ENCODE measurements at regions not wholly inside any gene's neighbourhood (a gene's known extent, or its start where the extent isn't known, plus 50 kb on each side); places are given as distances from the start of the nearest gene placed in this dataset.
"Not testable (repeated sequence)": the region's sequence is repeated elsewhere in the genome, so short reads cannot be mapped to it uniquely, and the experiment has no call there.

- Histone ChIP-seq H3K36me3 (ENCODE audit: control insufficient read depth in 4 of 4, insufficient read depth in 4 of 4, low read length in 3 of 4) (no peaks in the 10 kb centered on the region), H3K4me1 (ENCODE audit: control extremely low read depth in 1 of 4, control insufficient read depth in 4 of 4, insufficient read depth in 4 of 4, low read length in 3 of 4) (peaks cover 0 to 1% (median 0%) of the 10 kb centered on the region in 4 experiments), H3K9me3 (ENCODE audit: control extremely low read depth in 1 of 5, control insufficient read depth in 4 of 5, insufficient read depth in 2 of 5, low read depth in 1 of 5, low read length in 4 of 5) (peaks cover 0 to 4% (median 0%) of the 10 kb centered on the region in 5 experiments), H3K27ac (ENCODE audit: insufficient read depth in 1 of 2, low read depth in 1 of 2, low read length in 2 of 2, poor library complexity in 1 of 2, severe bottlenecking in 2 of 2) (no peak overlapping the region), H3K4me3 (ENCODE audit: control insufficient read depth in 1 of 7, extremely low read depth in 1 of 7, insufficient read depth in 4 of 7, low read depth in 2 of 7, low read length in 6 of 7) (no peak overlapping the region), H3K27me3 (replicated peaks in 2 of 5; ENCODE audit: control insufficient read depth in 4 of 5, insufficient read depth in 5 of 5, low read length in 4 of 5) (peaks cover 7 to 99% (median 52%) of the 10 kb centered on the region in 5 experiments)
- POLR2A ChIA-PET: no interaction called here
- WGBS (ENCODE audit: insufficient coverage): 91% methylated on average over 4 of the region's 7 CpGs
- no peak for DNase-seq
- CTCF ChIA-PET: no interaction called here
Observed at GRCh38 chr16:86346034-86346433, 164.3 kb upstream of the FOXF1 start.

DNA sequence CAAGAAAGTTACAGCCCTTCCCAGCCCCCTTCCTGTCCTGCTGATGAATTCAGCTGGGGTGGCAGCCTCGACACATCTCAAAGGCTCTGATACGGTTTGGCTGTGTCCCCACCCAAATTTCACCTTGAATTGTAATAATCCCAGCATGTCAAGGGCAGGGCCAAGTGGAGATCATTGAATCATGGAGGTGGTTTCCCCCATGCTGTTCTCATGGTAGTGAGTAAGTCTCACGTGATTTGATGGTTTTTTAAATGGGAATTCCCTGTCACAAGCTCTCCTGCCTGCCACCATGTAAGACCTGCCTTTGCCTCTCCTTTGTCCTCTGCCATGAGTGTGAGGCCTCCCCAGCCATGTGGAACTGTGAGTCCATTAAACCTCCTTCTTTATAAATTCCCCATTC is 163.2 kb upstream of the FOXF1 start:
- H3K9me3 ChIP-seq (ENCODE audit: control extremely low read depth in 1 of 5, control insufficient read depth in 4 of 5, insufficient read depth in 2 of 5, low read depth in 1 of 5, low read length in 4 of 5): peaks cover 0 to 4% (median 0%) of the 10 kb centered on the region in 5 experiments
- H3K27ac ChIP-seq (ENCODE audit: insufficient read depth in 1 of 2, low read depth in 1 of 2, low read length in 2 of 2, poor library complexity in 1 of 2, severe bottlenecking in 2 of 2): no peak overlapping the region
- no peaks in the 10 kb centered on the region for H3K4me1 ChIP-seq (ENCODE audit: control extremely low read depth in 1 of 4, control insufficient read depth in 4 of 4, insufficient read depth in 4 of 4, low read length in 3 of 4)
- ChIA-PET CTCF (interaction anchor here (0.9 kb wide), 1 partner anchor 171 kb away, joined by 3 read pairs; no protein-coding TSS in a partner anchor), POLR2A (interaction anchor here (0.8 kb wide), 1 partner anchor 13 kb away, joined by 3 read pairs; no protein-coding TSS in a partner anchor)
- no peak overlapping the region for H3K4me3 ChIP-seq (ENCODE audit: control insufficient read depth in 1 of 7, extremely low read depth in 1 of 7, insufficient read depth in 4 of 7, low read depth in 2 of 7, low read length in 6 of 7)
- 83% methylated on average over 2 of the region's 3 CpGs for WGBS (ENCODE audit: insufficient coverage)
- no peak for DNase-seq
- H3K36me3 ChIP-seq (ENCODE audit: control insufficient read depth in 4 of 4, insufficient read depth in 4 of 4, low read length in 3 of 4): no peaks in the 10 kb centered on the region
- peaks cover 7 to 99% (median 47%) of the 10 kb centered on the region in 5 experiments for H3K27me3 ChIP-seq (replicated peaks in 2 of 5; ENCODE audit: control insufficient read depth in 4 of 5, insufficient read depth in 5 of 5, low read length in 4 of 5)

- ChIA-PET CTCF (no interaction called here), POLR2A (no interaction called here)
- no peaks in the 10 kb centered on the region for H3K4me1 ChIP-seq (ENCODE audit: control extremely low read depth in 1 of 4, control insufficient read depth in 4 of 4, insufficient read depth in 4 of 4, low read length in 3 of 4)
- no peak overlapping the region for H3K4me3 ChIP-seq (ENCODE audit: control insufficient read depth in 1 of 7, extremely low read depth in 1 of 7, insufficient read depth in 4 of 7, low read depth in 2 of 7, low read length in 6 of 7)
- peaks cover 0 to 4% (median 0%) of the 10 kb centered on the region in 5 experiments for H3K9me3 ChIP-seq (ENCODE audit: control extremely low read depth in 1 of 5, control insufficient read depth in 4 of 5, insufficient read depth in 2 of 5, low read depth in 1 of 5, low read length in 4 of 5)
- peaks cover 7 to 93% (median 40%) of the 10 kb centered on the region in 5 experiments for H3K27me3 ChIP-seq (replicated peaks in 2 of 5; ENCODE audit: control insufficient read depth in 4 of 5, insufficient read depth in 5 of 5, low read length in 4 of 5)
- 69% methylated on average over 10 of the region's 11 CpGs for WGBS (ENCODE audit: insufficient coverage)
- no peak for DNase-seq
- no peak overlapping the region for H3K27ac ChIP-seq (ENCODE audit: insufficient read depth in 1 of 2, low read depth in 1 of 2, low read length in 2 of 2, poor library complexity in 1 of 2, severe bottlenecking in 2 of 2)
- no peaks in the 10 kb centered on the region for H3K36me3 ChIP-seq (ENCODE audit: control insufficient read depth in 4 of 4, insufficient read depth in 4 of 4, low read length in 3 of 4)
Observed at GRCh38 chr16:86347916-86348555, 162.3 kb upstream of the FOXF1 start.

DNA sequence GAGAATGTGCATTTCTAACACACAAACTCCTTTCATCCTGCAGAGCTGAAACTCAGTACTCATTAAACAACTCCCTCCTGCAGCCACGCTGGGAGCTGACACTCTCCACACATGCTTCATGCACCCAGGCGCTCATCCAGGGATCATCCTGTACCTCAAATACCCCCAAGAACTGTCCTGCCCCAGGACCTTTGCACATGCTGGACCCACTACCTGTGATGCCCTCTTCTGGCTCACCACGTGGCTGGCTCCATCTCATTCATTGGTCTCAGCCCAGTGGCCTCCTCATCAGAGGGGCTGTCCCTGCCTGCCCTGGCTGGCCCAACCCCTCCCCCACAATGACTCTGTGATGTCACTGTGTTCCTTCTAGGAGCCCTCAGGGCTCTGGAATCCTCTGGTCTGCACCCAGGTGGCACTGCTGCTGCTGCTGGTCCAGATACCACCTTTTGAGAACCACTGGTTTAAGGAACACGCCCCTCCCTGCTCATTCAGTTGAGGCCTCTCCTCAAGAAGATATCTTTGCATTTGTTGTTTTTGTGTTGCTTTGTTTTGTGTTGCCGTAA is 160.9 kb upstream of the FOXF1 start:
- Histone ChIP-seq H3K4me1 (ENCODE audit: control extremely low read depth in 1 of 4, control insufficient read depth in 4 of 4, insufficient read depth in 4 of 4, low read length in 3 of 4) (no peaks in the 10 kb centered on the region), H3K27me3 (replicated peaks in 2 of 5; ENCODE audit: control insufficient read depth in 4 of 5, insufficient read depth in 5 of 5, low read length in 4 of 5) (peaks cover 7 to 92% (median 30%) of the 10 kb centered on the region in 5 experiments), H3K36me3 (ENCODE audit: control insufficient read depth in 4 of 4, insufficient read depth in 4 of 4, low read length in 3 of 4) (no peaks in the 10 kb centered on the region), H3K27ac (ENCODE audit: insufficient read depth in 1 of 2, low read depth in 1 of 2, low read length in 2 of 2, poor library complexity in 1 of 2, severe bottlenecking in 2 of 2) (no peak overlapping the region), H3K9me3 (ENCODE audit: control extremely low read depth in 1 of 5, control insufficient read depth in 4 of 5, insufficient read depth in 2 of 5, low read depth in 1 of 5, low read length in 4 of 5) (peaks cover 0 to 4% (median 0%) of the 10 kb centered on the region in 5 experiments), H3K4me3 (ENCODE audit: control insufficient read depth in 1 of 7, extremely low read depth in 1 of 7, insufficient read depth in 4 of 7, low read depth in 2 of 7, low read length in 6 of 7) (no peak overlapping the region)
- no peak for DNase-seq
- ChIA-PET POLR2A (no interaction called here), CTCF (interaction anchor here (1.0 kb wide), 1 partner anchor 168 kb away, joined by 3 read pairs; no protein-coding TSS in a partner anchor)
- WGBS (ENCODE audit: insufficient coverage): 84% methylated on average over 5 of the region's 5 CpGs

GRCh38 chr16:86350289-86350688 is 160.0 kb upstream of the FOXF1 start:
- Histone ChIP-seq H3K36me3 (ENCODE audit: control insufficient read depth in 4 of 4, insufficient read depth in 4 of 4, low read length in 3 of 4) (no peaks in the 10 kb centered on the region), H3K9me3 (ENCODE audit: control extremely low read depth in 1 of 5, control insufficient read depth in 4 of 5, insufficient read depth in 2 of 5, low read depth in 1 of 5, low read length in 4 of 5) (peaks cover 0 to 5% (median 0%) of the 10 kb centered on the region in 5 experiments), H3K27ac (ENCODE audit: insufficient read depth in 1 of 2, low read depth in 1 of 2, low read length in 2 of 2, poor library complexity in 1 of 2, severe bottlenecking in 2 of 2) (no peak overlapping the region), H3K4me1 (ENCODE audit: control extremely low read depth in 1 of 4, control insufficient read depth in 4 of 4, insufficient read depth in 4 of 4, low read length in 3 of 4) (no peaks in the 10 kb centered on the region), H3K4me3 (ENCODE audit: control insufficient read depth in 1 of 7, extremely low read depth in 1 of 7, insufficient read depth in 4 of 7, low read depth in 2 of 7, low read length in 6 of 7) (no peak overlapping the region), H3K27me3 (replicated peaks in 2 of 5; ENCODE audit: control insufficient read depth in 4 of 5, insufficient read depth in 5 of 5, low read length in 4 of 5) (peaks cover 7 to 92% (median 24%) of the 10 kb centered on the region in 5 experiments)
- no peak for DNase-seq
- ChIA-PET POLR2A (no interaction called here), CTCF (interaction anchor here (1.0 kb wide), 1 partner anchor 168 kb away, joined by 3 read pairs; no protein-coding TSS in a partner anchor)
- no CpG with 5 or more reads among the region's 5 CpGs for WGBS (ENCODE audit: insufficient coverage)

DNA sequence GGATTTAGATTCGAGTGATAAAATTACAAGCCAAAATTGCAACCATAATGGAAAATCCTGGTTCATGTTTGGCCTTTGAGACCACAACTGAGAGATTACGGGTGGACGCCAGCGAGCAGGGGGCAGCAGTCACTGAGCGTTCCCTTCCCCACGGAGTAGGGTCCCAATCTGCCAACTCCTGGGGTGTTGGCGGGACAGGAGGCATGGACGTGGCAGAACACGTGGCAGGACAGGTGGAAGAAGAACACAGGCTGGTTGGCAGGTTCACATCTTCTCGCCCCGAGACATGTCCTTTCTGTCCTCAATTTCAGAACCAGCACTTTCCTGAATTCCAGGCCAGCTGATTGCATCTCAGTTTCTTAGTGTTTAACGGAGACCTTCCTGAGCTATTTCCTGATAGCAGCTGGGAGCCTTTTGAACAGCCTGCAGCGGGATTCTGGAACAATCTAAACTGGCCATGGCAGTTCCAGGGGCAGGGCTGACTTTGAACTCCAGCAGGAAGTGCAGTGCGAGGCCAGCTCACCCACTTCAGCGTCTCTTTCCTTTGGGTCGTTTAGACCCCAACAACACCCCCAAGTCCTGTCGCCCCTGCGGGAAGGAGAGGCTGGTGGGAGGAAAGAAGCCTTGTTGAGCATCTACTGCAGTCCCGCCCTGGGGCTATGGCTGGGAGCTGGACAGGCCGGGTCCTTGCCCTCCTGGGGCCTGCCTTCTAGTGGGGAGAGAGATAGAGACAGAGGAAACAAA is 159.1 kb upstream of the FOXF1 start:
- DNase-seq: no peak
- WGBS (ENCODE audit: insufficient coverage): 74% methylated on average over 14 of the region's 20 CpGs
- H3K27me3 ChIP-seq (replicated peaks in 2 of 5; ENCODE audit: control insufficient read depth in 4 of 5, insufficient read depth in 5 of 5, low read length in 4 of 5): peaks cover 5 to 91% (median 24%) of the 10 kb centered on the region in 5 experiments
- CTCF ChIA-PET: no interaction called here
- H3K4me1 ChIP-seq (ENCODE audit: control extremely low read depth in 1 of 4, control insufficient read depth in 4 of 4, insufficient read depth in 4 of 4, low read length in 3 of 4): no peaks in the 10 kb centered on the region
- H3K36me3 ChIP-seq (ENCODE audit: control insufficient read depth in 4 of 4, insufficient read depth in 4 of 4, low read length in 3 of 4): no peaks in the 10 kb centered on the region
- H3K9me3 ChIP-seq (ENCODE audit: control extremely low read depth in 1 of 5, control insufficient read depth in 4 of 5, insufficient read depth in 2 of 5, low read depth in 1 of 5, low read length in 4 of 5): peaks cover 0 to 10% (median 0%) of the 10 kb centered on the region in 5 experiments
- POLR2A ChIA-PET: no interaction called here
- no peak overlapping the region for H3K27ac ChIP-seq (ENCODE audit: insufficient read depth in 1 of 2, low read depth in 1 of 2, low read length in 2 of 2, poor library complexity in 1 of 2, severe bottlenecking in 2 of 2)
- H3K4me3 ChIP-seq (ENCODE audit: control insufficient read depth in 1 of 7, extremely low read depth in 1 of 7, insufficient read depth in 4 of 7, low read depth in 2 of 7, low read length in 6 of 7): no peak overlapping the region

DNA sequence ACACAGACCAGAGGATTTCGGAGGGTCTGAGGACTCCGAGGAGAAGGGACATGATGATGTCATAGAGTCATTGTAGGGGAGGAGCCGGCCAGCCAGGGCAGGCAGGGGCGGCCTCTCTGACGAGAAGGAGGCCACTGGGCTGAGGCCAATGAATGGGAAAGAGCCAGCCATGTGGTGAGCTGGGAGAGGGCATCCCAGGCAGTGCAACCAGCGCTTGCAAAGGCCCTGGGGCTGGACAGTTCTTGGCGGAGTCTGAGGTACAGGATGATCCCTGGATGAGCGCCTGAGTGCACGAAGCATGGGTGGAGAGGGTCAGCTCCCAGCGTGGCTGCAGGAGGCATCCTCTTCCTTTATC is 158.6 kb upstream of the FOXF1 start:
- DNase-seq; H3K27ac ChIP-seq (ENCODE audit: insufficient read depth in 1 of 2, low read depth in 1 of 2, low read length in 2 of 2, poor library complexity in 1 of 2, severe bottlenecking in 2 of 2); CTCF ChIA-PET; H3K4me3 ChIP-seq (ENCODE audit: control insufficient read depth in 1 of 7, extremely low read depth in 1 of 7, insufficient read depth in 4 of 7, low read depth in 2 of 7, low read length in 6 of 7); POLR2A ChIA-PET; H3K4me1 ChIP-seq (ENCODE audit: control extremely low read depth in 1 of 4, control insufficient read depth in 4 of 4, insufficient read depth in 4 of 4, low read length in 3 of 4); H3K36me3 ChIP-seq (ENCODE audit: control insufficient read depth in 4 of 4, insufficient read depth in 4 of 4, low read length in 3 of 4): not testable (repeated sequence)
- 67% methylated on average over 7 of the region's 10 CpGs for WGBS (ENCODE audit: insufficient coverage)
- peaks cover 2 to 91% (median 24%) of the 10 kb centered on the region in 5 experiments for H3K27me3 ChIP-seq (replicated peaks in 2 of 5; ENCODE audit: control insufficient read depth in 4 of 5, insufficient read depth in 5 of 5, low read length in 4 of 5)
- peaks cover 0 to 13% (median 0%) of the 10 kb centered on the region in 5 experiments for H3K9me3 ChIP-seq (ENCODE audit: control extremely low read depth in 1 of 5, control insufficient read depth in 4 of 5, insufficient read depth in 2 of 5, low read depth in 1 of 5, low read length in 4 of 5)
